Vagina (tissue), 2 donors: ENCODE measurements at regions not wholly inside any gene's neighbourhood (a gene's known extent, or its start where the extent isn't known, plus 50 kb on each side); places are given as distances from the start of the nearest gene placed in this dataset.

Experiments used
- POLR2A ChIP-seq, 2 donors: fragments of 450-650 bp; IDR thresholded peaks; one replicate each; pipeline ENCODE4 v1.6.1; 2017; ENCODE audit warnings: antibody characterized with exemption in 2 of 2, mild to moderate bottlenecking in 2 of 2, moderate library complexity in 2 of 2
- POLR2AphosphoS5 ChIP-seq, 2 donors: sonication (generic); formaldehyde crosslinking; IDR thresholded peaks; one replicate each; pipeline ENCODE4 v1.9.0; 2017; ENCODE audit warnings: antibody characterized with exemption in 2 of 2, mild to moderate bottlenecking in 2 of 2, low read depth in 1 of 2; ENCODE audit not compliant: insufficient read depth in 1 of 2
- TF ChIP-seq, protein P1 (sequence below), 3 experiments: fragments of 450-650 bp in 2 of 3; fragments of 200-600 bp in 1 of 3; sonication (generic) in 1 of 3; IDR thresholded peaks; one replicate each; pipeline ENCODE4 v1.5.1; 2017 to 2019; ENCODE audit warnings: antibody characterized with exemption in 3 of 3, mild to moderate bottlenecking in 2 of 3, moderate library complexity in 2 of 3

DNA sequence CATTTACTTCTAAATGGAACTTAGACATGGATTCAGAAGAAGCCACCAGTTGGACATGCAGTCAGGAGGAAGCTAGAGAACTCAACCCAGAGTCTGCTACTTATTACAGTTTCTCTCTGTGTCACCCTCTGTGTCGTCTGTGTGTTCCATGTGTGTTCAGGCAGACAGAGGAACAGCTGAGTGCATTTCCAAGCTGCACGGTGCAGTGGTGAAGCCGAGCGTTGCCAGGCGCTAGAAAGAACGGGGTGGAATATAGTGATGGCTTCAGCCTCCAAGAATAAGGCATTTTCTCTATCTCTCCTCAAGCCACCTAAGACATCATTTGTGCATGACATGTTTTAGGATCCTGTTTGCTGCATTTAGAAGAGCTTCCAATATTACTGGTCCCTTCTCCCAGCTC, 101.1 kb upstream of the CCL2 start:
- TF ChIP-seq POLR2A (IDR thresholded peaks at IDR 0.05) (no peak), POLR2AphosphoS5 (IDR thresholded peaks at IDR 0.05; ENCODE audit: insufficient read depth in 1 of 2, low read depth in 1 of 2) (no peak)
- TF ChIP-seq, protein P1, sequence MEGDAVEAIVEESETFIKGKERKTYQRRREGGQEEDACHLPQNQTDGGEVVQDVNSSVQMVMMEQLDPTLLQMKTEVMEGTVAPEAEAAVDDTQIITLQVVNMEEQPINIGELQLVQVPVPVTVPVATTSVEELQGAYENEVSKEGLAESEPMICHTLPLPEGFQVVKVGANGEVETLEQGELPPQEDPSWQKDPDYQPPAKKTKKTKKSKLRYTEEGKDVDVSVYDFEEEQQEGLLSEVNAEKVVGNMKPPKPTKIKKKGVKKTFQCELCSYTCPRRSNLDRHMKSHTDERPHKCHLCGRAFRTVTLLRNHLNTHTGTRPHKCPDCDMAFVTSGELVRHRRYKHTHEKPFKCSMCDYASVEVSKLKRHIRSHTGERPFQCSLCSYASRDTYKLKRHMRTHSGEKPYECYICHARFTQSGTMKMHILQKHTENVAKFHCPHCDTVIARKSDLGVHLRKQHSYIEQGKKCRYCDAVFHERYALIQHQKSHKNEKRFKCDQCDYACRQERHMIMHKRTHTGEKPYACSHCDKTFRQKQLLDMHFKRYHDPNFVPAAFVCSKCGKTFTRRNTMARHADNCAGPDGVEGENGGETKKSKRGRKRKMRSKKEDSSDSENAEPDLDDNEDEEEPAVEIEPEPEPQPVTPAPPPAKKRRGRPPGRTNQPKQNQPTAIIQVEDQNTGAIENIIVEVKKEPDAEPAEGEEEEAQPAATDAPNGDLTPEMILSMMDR (IDR thresholded peaks at IDR 0.05), result no peak
